CD4-positive, alpha-beta T cell (primary cell): ENCODE measurements at regions not wholly inside any gene's neighbourhood (a gene's known extent, or its start where the extent isn't known, plus 50 kb on each side); places are given as distances from the start of the nearest gene placed in this dataset.

ENCODE experiments used
- ATAC-seq: fragments of 200-7000 bp; cut with Tn5 transposase; one replicate; pipeline ENCODE4 v1.10.0; 2022; ENCODE audit warnings: mild to moderate bottlenecking; ENCODE audit not compliant: poor library complexity
- CTCF ChIA-PET: fragments of 350-600 bp; sonication (Branson Sonifier 250); formaldehyde crosslinking; loops from one replicate; lab custom pipeline; 2021; ENCODE audit warnings: antibody characterized with exemption, inconsistent platforms; lab: Charles Lee
- POLR2A ChIA-PET: fragments of 350-600 bp; sonication (Branson Sonifier 250); formaldehyde crosslinking; loops from one replicate; lab custom pipeline; 2021; ENCODE audit warnings: antibody characterized with exemption, inconsistent platforms; lab: Charles Lee
- DNase-seq, 14 experiments: peaks; one replicate each; pipeline ENCODE4 v3.0.0-alpha.2; 2013 to 2020; ENCODE audit warnings: mixed read lengths in 2 of 14
- H3K27ac ChIP-seq, 2 donors: one replicate each; pipeline versions ENCODE4 v1.5.1 to v1.7.0; 2013; ENCODE audit warnings: low read length in 2 of 2, low read depth in 1 of 2, mild to moderate bottlenecking in 1 of 2
- H3K27me3 ChIP-seq, 2 experiments: 1 replicate in 1 of 2; 2 replicates in 1 of 2; pipeline versions ENCODE4 v1.6.1 to v1.7.0; 2013; ENCODE audit warnings: low read length in 2 of 2, control low read depth in 1 of 2, mild to moderate bottlenecking in 1 of 2, moderate library complexity in 1 of 2; ENCODE audit not compliant: insufficient read depth in 2 of 2, control insufficient read depth in 1 of 2
- H3K36me3 ChIP-seq: one replicate; pipeline ENCODE4 v1.6.1; 2013; ENCODE audit warnings: low read length, control low read depth; ENCODE audit not compliant: insufficient read depth
- H3K4me1 ChIP-seq: one replicate; pipeline ENCODE4 v1.6.1; 2013; ENCODE audit warnings: low read length, control low read depth; ENCODE audit not compliant: insufficient read depth
- H3K4me3 ChIP-seq: one replicate; pipeline ENCODE4 v1.5.1; 2013; ENCODE audit warnings: mild to moderate bottlenecking, low read length, moderate library complexity
- H3K9me3 ChIP-seq, 2 experiments: 1 replicate in 1 of 2; 2 replicates in 1 of 2; pipeline versions ENCODE4 v1.6.1 to v1.7.0; 2013; ENCODE audit warnings: low read length in 2 of 2, mild to moderate bottlenecking in 2 of 2, control low read depth in 1 of 2, moderate library complexity in 1 of 2; ENCODE audit not compliant: control insufficient read depth in 1 of 2, insufficient read depth in 1 of 2
- H3K27ac Mint-ChIP-seq: one replicate; pipeline ENCODE4 v1.8.0; 2020; ENCODE audit warnings: mixed read lengths
- H3K27me3 Mint-ChIP-seq: one replicate; pipeline ENCODE4 v1.8.0; 2021; ENCODE audit warnings: mixed read lengths
- H3K36me3 Mint-ChIP-seq: one replicate; pipeline ENCODE4 v1.8.0; 2021; ENCODE audit warnings: low read depth, mixed read lengths
- H3K4me1 Mint-ChIP-seq: one replicate; pipeline ENCODE4 v1.8.0; 2021; ENCODE audit warnings: low read depth, mixed read lengths
- H3K4me3 Mint-ChIP-seq: one replicate; pipeline ENCODE4 v1.8.0; 2020; ENCODE audit warnings: mild to moderate bottlenecking, mixed read lengths
- H3K9me3 Mint-ChIP-seq: one replicate; pipeline ENCODE4 v1.8.0; 2020; ENCODE audit warnings: mixed read lengths
- CTCF ChIP-seq: fragments of 200-600 bp; IDR thresholded peaks from one replicate; pipeline ENCODE4 v1.8.0; 2022; ENCODE audit warnings: antibody characterized with exemption, mild to moderate bottlenecking
- intact Hi-C, 2 experiments: fragments of 100-400 bp; cut with DNase I in 1 of 2; cut with micrococcal nuclease in 1 of 2; formaldehyde crosslinking; loops; one replicate each; pipeline versions ENCODE4 v1.15.1 to v1.9.0; 2023 to 2025; cut with DNase I, micrococcal nuclease

- Mint-ChIP-seq H3K4me1 (no peaks in the 10 kb centered on the region), H3K4me3 (no peak overlapping the region), H3K27me3 (no peaks in the 10 kb centered on the region), H3K9me3 (peaks cover 2% of the 10 kb centered on the region), H3K27ac (no peak overlapping the region), H3K36me3 (no peaks in the 10 kb centered on the region)
- no peak for ATAC-seq
- H3K27ac ChIP-seq = no peak overlapping the region
- POLR2A ChIA-PET = no interaction called here
- no peaks in the 10 kb centered on the region for H3K4me1 ChIP-seq
- intact Hi-C loops = no loop called here
- no peak overlapping the region for H3K4me3 ChIP-seq
- H3K9me3 ChIP-seq = no peaks in the 10 kb centered on the region
- CTCF ChIA-PET = interaction anchor here (1.6 kb wide), 1 partner anchor 12 kb away, joined by 5 read pairs; no protein-coding TSS in a partner anchor
- no peaks in the 10 kb centered on the region for H3K27me3 ChIP-seq
- no peaks in the 10 kb centered on the region for H3K36me3 ChIP-seq
- no peak for TF ChIP-seq CTCF
- DNase-seq = no peak
Observed at GRCh38 chr4:128394778-128395177, 107.2 kb upstream of the PGRMC2 start.

- no peak overlapping the region for H3K4me3 ChIP-seq
- H3K36me3 ChIP-seq = no peaks in the 10 kb centered on the region
- ATAC-seq (no peak), DNase-seq (no peak)
- no peaks in the 10 kb centered on the region for H3K9me3 ChIP-seq
- peaks cover 2% of the 10 kb centered on the region for H3K9me3 Mint-ChIP-seq
- H3K27me3 Mint-ChIP-seq = no peaks in the 10 kb centered on the region
- H3K4me3 Mint-ChIP-seq = no peak overlapping the region
- no peak overlapping the region for H3K27ac Mint-ChIP-seq
- POLR2A ChIA-PET = no interaction called here
- CTCF ChIA-PET = no interaction called here
- H3K27ac ChIP-seq = no peak overlapping the region
- H3K36me3 Mint-ChIP-seq = no peaks in the 10 kb centered on the region
- intact Hi-C loops = no loop called here
- TF ChIP-seq CTCF = no peak
- no peaks in the 10 kb centered on the region for H3K4me1 ChIP-seq
- H3K4me1 Mint-ChIP-seq = no peaks in the 10 kb centered on the region
- no peaks in the 10 kb centered on the region for H3K27me3 ChIP-seq
Observed at GRCh38 chr4:128393101-128393704, 105.6 kb upstream of the PGRMC2 start.

DNA sequence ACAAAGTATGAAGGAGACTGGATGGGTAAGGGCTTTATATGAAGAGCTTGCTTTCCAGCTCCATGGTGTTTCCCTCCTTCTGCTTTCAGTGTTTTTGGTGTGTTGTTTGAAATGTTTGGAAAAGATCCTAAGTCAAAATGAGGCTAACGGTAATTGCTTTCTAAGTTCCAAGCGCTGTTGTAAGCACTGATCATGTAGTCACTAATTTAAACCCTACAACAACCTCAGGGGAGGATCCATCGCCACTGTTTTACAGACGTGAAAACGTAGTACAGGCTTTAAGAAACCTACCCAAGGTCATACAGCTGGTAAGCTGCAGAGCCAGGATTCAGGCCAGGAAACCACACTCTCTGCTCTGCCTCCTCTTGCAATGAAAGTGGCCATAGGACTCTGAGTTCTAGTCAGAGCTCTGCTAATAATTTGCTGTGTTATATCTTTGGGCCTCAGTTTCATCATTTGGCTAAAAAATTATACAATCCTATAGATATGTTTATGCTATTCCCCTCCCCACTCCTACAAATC, 102.9 kb upstream of the PGRMC2 start:
- Mint-ChIP-seq H3K4me1 (no peaks in the 10 kb centered on the region), H3K27ac (no peak overlapping the region), H3K27me3 (no peaks in the 10 kb centered on the region), H3K9me3 (no peaks in the 10 kb centered on the region), H3K36me3 (no peaks in the 10 kb centered on the region), H3K4me3 (no peak overlapping the region)
- no peak overlapping the region for H3K4me3 ChIP-seq
- POLR2A ChIA-PET = no interaction called here
- no peaks in the 10 kb centered on the region for H3K27me3 ChIP-seq
- no peaks in the 10 kb centered on the region for H3K4me1 ChIP-seq
- H3K36me3 ChIP-seq = no peaks in the 10 kb centered on the region
- TF ChIP-seq CTCF = no peak
- no peak for DNase-seq
- no peak overlapping the region for H3K27ac ChIP-seq
- intact Hi-C loops = no loop called here
- no peak for ATAC-seq
- H3K9me3 ChIP-seq = no peaks in the 10 kb centered on the region
- CTCF ChIA-PET = no interaction called here
